ENCODE measurements at regions not wholly inside any gene's neighbourhood (a gene's known extent, or its start where the extent isn't known, plus 50 kb on each side); places are given as distances from the start of the nearest gene placed in this dataset.

- no peak for TF ChIP-seq CTCF (IDR thresholded peaks at IDR 0.05)
- no peak for TF ChIP-seq POLR2A (IDR thresholded peaks at IDR 0.05)
These were observed 144.6 kb downstream of the NECTIN1 start for GRCh38 chr11:119584193-119585042.
